Epidermal melanocyte (primary cell): ENCODE measurements at regions not wholly inside any gene's neighbourhood (a gene's known extent, or its start where the extent isn't known, plus 50 kb on each side); places are given as distances from the start of the nearest gene placed in this dataset.
A peak's percentile ranks its signal among the peaks of the same experiment; 100 is the strongest.

ENCODE experiments used
- DNase-seq: peaks from one replicate; pipeline ENCODE4 v3.0.0; 2011; ENCODE audit warnings: low spot score; ENCODE audit not compliant: insufficient read length

- no peak for DNase-seq
These were observed 647.2 kb downstream of the BNC2 start for GRCh38 chr9:16223074-16223871.

GRCh38 chr9:16230731-16231130 lies 639.7 kb downstream of the BNC2 start:
- DNase-seq: no peak

DNA sequence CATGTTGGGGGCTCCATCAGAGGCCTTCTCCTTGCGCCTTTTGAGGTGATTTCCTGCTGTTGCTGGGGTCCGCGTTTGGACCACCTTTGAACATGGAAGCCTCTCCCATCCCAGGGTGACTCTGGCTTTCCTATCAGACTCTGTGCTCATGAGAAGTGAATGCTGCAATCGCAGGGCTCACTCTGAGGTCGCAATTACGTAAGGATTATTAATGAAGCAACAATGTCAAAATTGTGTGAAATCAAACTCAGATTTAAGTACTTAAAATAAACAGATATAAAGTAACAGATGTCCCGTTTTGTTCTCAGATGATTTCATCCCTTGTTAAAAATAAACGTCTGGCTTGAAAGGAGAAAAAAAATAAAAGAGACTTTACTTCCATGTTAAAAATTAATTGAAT lies 634.2 kb downstream of the BNC2 start:
- peak; percentile 56 for DNase-seq

- no peak for DNase-seq
These were observed 633.6 kb downstream of the BNC2 start for GRCh38 chr9:16236882-16237281.

GRCh38 chr9:16238623-16239138 lies 631.8 kb downstream of the BNC2 start:
- no peak for DNase-seq

GRCh38 chr9:16241231-16241630 lies 629.2 kb downstream of the BNC2 start:
- no peak for DNase-seq

DNA sequence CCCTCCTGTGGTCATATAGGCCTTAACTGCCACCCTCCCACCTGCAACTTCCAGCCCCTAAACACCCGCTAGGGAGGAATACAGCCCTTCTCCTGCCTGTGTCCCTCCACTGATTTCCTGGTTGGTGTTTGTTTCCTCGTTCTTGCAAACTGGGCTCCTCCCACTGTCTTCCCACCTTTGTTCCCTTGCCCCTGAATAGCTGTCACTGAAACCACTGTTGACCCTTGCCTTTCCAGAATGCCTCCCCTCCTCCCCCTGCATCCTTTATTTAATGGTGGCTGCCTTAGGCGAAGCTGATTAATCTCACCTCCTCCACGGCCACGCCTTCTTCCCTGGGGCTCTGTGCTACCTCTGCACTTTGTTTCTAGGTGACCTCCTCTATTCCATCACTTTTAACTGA lies 626.7 kb downstream of the BNC2 start:
- DNase-seq: no peak

DNA sequence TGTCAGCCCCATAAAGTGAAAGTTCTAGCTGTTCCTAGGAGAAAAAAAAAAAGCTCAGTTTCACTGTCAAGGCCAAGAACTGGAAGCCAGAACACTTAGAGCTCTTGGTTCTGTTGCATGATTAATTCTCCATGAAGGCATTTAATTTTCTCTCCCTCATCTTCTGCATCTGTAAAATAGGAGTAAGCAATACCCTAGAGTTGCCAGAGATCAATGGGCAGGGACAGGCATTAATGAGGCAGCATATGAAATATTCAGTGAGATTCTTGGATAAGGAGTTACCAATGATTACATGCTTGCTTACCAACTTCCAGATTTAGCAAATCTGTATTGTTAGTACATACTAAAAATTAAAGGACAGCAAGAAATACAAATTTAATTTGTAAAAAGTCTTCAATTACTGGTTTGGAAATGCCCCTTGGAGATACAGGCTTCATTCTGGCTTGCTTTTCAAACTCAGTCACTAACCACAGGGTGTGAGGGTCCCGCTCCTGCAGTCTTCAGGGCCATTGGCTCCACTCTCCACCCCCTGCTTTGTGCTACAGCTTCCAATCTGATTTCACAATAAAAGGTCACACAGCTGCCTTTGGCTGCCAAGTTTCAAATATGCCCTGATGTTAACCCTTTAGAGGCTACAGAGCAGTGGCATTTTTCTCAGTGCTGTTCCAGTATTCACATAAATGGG lies 624.6 kb downstream of the BNC2 start:
- no peak for DNase-seq

GRCh38 chr9:16246785-16247184 lies 623.7 kb downstream of the BNC2 start:
- DNase-seq: no peak

- DNase-seq: no peak
These were observed 623.1 kb downstream of the BNC2 start for GRCh38 chr9:16247188-16247875.

DNA sequence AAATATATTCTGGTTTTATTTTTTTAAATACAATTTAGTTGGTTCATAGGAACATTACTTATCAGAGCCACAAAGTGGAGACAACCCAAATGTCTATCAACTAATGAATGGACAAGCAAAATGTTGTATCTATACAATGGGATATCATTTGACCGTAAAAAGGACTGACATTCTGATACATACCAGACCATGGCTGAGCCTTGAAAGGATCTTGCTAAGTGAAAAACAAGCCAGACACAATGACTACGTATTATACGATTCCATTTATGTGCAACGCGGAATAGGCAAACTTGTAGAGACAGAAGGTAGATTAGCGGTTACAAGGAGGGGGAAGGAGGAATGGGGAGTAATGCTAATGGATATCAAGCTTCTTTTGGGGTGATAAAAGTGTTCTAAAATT lies 621.6 kb downstream of the BNC2 start:
- DNase-seq: no peak

GRCh38 chr9:16252616-16253015 lies 617.9 kb downstream of the BNC2 start:
- no peak for DNase-seq

DNA sequence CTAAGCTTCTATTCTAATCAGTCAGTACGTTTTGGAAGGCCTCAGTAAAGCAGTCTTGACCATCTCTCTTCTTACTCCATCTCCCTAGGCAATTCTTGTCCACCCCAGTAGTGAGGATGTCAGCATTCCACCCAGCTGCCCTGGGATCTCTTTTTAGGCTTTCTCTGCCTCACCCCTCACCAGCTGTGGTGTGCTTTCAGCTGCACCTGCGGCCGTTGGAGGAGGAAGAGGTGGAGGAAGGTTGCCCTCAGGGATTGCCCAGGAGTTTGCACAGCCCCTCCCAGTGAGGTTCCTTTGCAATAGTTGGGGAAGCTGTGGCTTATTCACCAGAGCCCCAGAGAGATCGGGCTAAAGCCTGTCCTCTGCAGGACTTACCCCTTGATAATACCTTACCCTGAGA lies 615.8 kb downstream of the BNC2 start:
- no peak for DNase-seq

DNA sequence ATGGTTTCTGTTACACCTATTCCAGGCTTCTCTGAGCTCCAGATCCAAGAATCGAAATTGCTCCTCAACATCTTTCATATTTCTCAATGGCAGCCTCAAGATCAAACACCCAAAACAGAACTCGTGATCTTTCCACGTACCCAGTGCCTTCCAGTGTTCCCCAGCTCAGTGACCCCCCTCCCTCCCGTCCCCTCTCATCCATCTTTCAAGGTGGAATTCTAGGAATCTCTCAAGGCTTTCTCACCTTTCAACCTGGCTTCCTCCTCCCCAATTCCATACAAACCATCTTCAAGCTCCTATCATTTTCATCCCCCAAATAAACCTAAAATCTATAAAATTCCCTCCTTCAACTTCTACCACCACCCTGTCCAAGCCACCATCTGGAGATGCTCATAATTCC lies 615.3 kb downstream of the BNC2 start:
- no peak for DNase-seq

DNA sequence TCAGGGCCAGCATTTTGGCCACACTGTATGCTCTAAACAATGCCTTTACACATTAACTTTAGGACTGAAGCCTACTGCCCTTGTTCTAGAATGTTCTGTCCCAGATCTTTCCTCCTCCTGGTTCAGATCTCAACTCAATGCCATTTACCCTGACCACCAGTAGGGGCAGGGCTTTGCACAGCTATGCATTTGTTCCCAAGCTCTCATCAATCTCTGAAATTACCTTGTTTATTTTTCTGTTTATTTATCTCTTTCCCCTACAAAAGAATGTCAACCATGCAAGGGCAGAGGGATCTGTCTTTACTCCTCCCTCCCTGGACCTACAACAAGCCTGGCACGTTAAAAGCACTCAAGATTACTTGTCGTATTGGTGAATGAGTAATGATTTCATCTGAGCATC lies 612.9 kb downstream of the BNC2 start:
- DNase-seq: no peak

- DNase-seq: no peak
These were observed 612.3 kb downstream of the BNC2 start for GRCh38 chr9:16258191-16258590.

- no peak for DNase-seq
These were observed 611.8 kb downstream of the BNC2 start for GRCh38 chr9:16258708-16259107.

GRCh38 chr9:16262477-16263261 lies 607.8 kb downstream of the BNC2 start:
- DNase-seq: no peak

DNA sequence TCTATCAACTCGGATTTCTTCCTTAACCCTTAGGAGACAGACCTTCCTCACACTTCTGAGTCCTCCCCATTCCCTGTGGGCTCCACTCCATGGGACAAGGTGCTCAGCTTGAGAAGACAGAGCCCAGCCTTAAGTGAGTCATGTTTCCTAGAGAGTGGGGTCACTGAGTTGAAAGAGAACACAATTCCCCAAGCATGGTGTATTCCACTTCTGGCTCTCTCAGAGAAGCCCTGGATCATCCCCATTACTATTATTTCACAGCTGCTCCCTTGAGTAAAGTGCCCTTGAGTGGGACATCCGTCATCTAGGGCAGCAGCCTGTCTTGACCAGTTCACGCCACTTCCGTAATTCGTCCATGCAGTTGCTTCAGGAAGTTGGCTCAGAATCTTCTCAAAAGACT lies 604.8 kb downstream of the BNC2 start:
- no peak for DNase-seq

DNA sequence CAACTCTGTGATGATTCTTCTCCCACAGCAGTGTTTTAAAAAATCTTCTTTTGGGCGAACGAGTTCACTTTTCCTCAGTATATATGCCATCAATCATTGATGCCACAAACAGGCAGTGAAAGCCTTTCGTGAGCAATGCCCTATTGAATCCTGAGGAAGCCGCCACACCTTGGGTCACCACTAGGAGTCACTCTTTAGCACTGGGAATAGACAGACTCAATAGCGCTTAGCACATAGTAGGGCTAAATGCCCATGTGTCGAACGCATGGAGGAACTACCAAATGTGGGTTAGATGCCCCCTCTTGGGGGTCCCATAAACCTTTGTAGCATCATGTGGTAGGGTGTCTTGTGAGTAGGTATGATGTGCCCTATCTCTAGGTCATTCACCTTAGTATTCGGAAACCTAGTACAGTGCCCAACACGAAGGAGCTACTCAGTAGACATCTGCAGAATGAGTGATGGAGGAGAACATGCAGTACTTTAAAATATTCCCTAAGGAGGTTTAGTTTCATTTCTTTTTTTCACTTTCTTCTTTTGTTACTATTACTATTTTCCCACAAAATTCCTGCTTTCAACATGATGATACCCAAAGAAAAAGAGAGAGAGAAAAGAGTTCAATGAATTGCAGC lies 603.7 kb downstream of the BNC2 start:
- DNase-seq: no peak
